Prostate gland (tissue), 2 donors: ENCODE measurements at regions not wholly inside any gene's neighbourhood (a gene's known extent, or its start where the extent isn't known, plus 50 kb on each side); places are given as distances from the start of the nearest gene placed in this dataset.

Experiments
- CTCF ChIP-seq, 4 experiments: fragments of 200-600 bp in 2 of 4; fragments of 450-650 bp in 2 of 4; sonication (generic) in 2 of 4; IDR thresholded peaks; 1 replicate in 3 of 4; 2 replicates in 1 of 4; pipeline ENCODE4 v1.5.1; 2016 to 2019; ENCODE audit warnings: antibody characterized with exemption in 4 of 4, mild to moderate bottlenecking in 2 of 4, moderate library complexity in 2 of 4
- POLR2A ChIP-seq: fragments of 450-650 bp; IDR thresholded peaks from one replicate; pipeline ENCODE4 v1.6.1; 2016; ENCODE audit warnings: antibody characterized with exemption, mild to moderate bottlenecking
- POLR2AphosphoS5 ChIP-seq: sonication (generic); formaldehyde crosslinking; IDR thresholded peaks from one replicate; pipeline ENCODE4 v1.6.1; 2017; ENCODE audit warnings: antibody characterized with exemption

DNA sequence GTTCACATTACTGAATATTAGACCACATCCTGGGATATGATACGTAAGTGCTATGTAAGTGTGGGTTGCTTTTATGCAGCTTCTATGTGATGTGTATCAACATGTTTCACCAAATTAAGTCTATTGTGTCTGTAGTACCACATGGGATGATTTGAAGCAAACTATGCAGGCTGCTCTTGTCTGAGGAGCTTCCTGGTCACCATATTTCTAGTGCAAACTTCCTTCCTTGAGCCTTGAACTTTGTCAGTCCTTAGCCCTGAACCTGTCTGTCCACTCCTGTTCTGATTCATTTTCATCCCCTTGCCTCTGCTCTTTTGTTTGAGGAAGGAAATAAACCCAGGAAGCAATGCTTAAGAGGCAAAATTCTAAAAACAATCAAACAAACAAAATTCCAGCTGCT lies 117.5 kb upstream of the VANGL1 start:
- TF ChIP-seq POLR2AphosphoS5 (no peak), CTCF (IDR thresholded peaks at IDR 0.05) (no peak), POLR2A (no peak)
